IMR-90 (cell line): ENCODE measurements at regions not wholly inside any gene's neighbourhood (a gene's known extent, or its start where the extent isn't known, plus 50 kb on each side); places are given as distances from the start of the nearest gene placed in this dataset.

Experiments used
- ATAC-seq: fragments of 200-7000 bp; cut with Tn5 transposase; 2 replicates; pipeline ENCODE4 v1.9.1; 2020; ENCODE audit warnings: low read depth, mild to moderate bottlenecking, moderate library complexity
- BruUV-seq: library from RNA; stranded (reverse); fragments of 400-500 nt; replicated peaks from 2 replicates; lab custom pipeline; 2021; lab: Mats Ljungman, UMichigan
- CTCF ChIA-PET: fragments of 300-600 bp; formaldehyde crosslinking; extraction: SDS; loops from one replicate; lab custom pipeline; 2021; ENCODE audit warnings: antibody characterized with exemption; lab: Yijun Ruan, JAX
- POLR2A ChIA-PET: fragments of 300-600 bp; sonication (Branson Sonifier 250); formaldehyde crosslinking; loops from one replicate; lab custom pipeline; 2022; ENCODE audit warnings: antibody characterized with exemption; ENCODE audit not compliant: unreplicated experiment; lab: Charles Lee
- DNase-seq: peaks from one replicate; pipeline ENCODE4 v3.0.0; 2013
- H2AFZ ChIP-seq: replicated peaks from 2 replicates; pipeline ENCODE3; 2013; ENCODE audit warnings: low read length, mild to moderate bottlenecking; ENCODE audit not compliant: poor library complexity
- H2AK5ac ChIP-seq: 2 replicates; pipeline ENCODE4 v1.6.1; 2013; ENCODE audit warnings: low read depth, low read length, inconsistent platforms
- H2AK9ac ChIP-seq: replicated peaks from 2 replicates; pipeline ENCODE3; 2013; ENCODE audit warnings: mild to moderate bottlenecking, low read depth, low read length, moderate library complexity; ENCODE audit not compliant: poor library complexity
- H2BK120ac ChIP-seq: 2 replicates; pipeline ENCODE4 v1.6.1; 2013; ENCODE audit warnings: low read depth, low read length, inconsistent platforms
- H2BK15ac ChIP-seq: 3 replicates; pipeline ENCODE4 v1.6.1; 2013; ENCODE audit warnings: low read depth, low read length, inconsistent platforms
- H2BK20ac ChIP-seq: 2 replicates; pipeline ENCODE4 v1.6.1; 2013; ENCODE audit warnings: low read depth, mild to moderate bottlenecking, inconsistent platforms, low read length, moderate library complexity
- H2BK5ac ChIP-seq: 2 replicates; pipeline ENCODE4 v1.6.1; 2013; ENCODE audit warnings: mild to moderate bottlenecking, low read depth, low read length, inconsistent platforms; ENCODE audit not compliant: poor library complexity, severe bottlenecking
- H3K14ac ChIP-seq: replicated peaks from 2 replicates; pipeline ENCODE4 v1.6.1; 2013; ENCODE audit warnings: low read depth, low read length, inconsistent platforms
- H3K18ac ChIP-seq: 2 replicates; pipeline ENCODE4 v1.6.1; 2013; ENCODE audit warnings: low read depth, low read length, control low read depth
- H3K23ac ChIP-seq: 2 replicates; pipeline ENCODE4 v1.6.1; 2013; ENCODE audit warnings: low read depth, low read length, inconsistent platforms
- H3K27ac ChIP-seq: 2 replicates; pipeline ENCODE4 v1.5.1; 2013; ENCODE audit warnings: mild to moderate bottlenecking, control low read depth, low read length; ENCODE audit not compliant: insufficient read depth
- H3K27me3 ChIP-seq: 2 replicates; pipeline ENCODE4 v1.6.1; 2013; ENCODE audit warnings: low read length; ENCODE audit not compliant: control insufficient read depth, insufficient read depth
- H3K36me3 ChIP-seq: 2 replicates; pipeline ENCODE4 v1.6.1; 2013; ENCODE audit warnings: low read length, mixed read lengths; ENCODE audit not compliant: control insufficient read depth, insufficient read depth
- H3K4ac ChIP-seq: 2 replicates; pipeline ENCODE4 v1.6.1; 2013; ENCODE audit warnings: low read depth, low read length, inconsistent platforms
- H3K4me1 ChIP-seq: 2 replicates; pipeline ENCODE4 v1.6.1; 2013; ENCODE audit warnings: low read length, mixed read lengths; ENCODE audit not compliant: control insufficient read depth, insufficient read depth
- H3K4me2 ChIP-seq: 2 replicates; pipeline ENCODE4 v1.6.1; 2013; ENCODE audit warnings: low read depth, mild to moderate bottlenecking, control low read depth, low read length, moderate library complexity
- H3K4me3 ChIP-seq: 2 replicates; pipeline ENCODE4 v1.5.1; 2013; ENCODE audit warnings: low read depth, mild to moderate bottlenecking, control low read depth, low read length, moderate library complexity; ENCODE audit not compliant: insufficient read depth
- H3K56ac ChIP-seq: 2 replicates; pipeline ENCODE4 v1.6.1; 2013; ENCODE audit warnings: low read length, inconsistent platforms; ENCODE audit not compliant: insufficient read depth; ENCODE audit errors: extremely low read depth
- H3K79me1 ChIP-seq, 2 experiments: 2 replicates each; pipeline ENCODE4 v1.6.1; 2013; ENCODE audit warnings: low read length in 2 of 2, inconsistent platforms in 1 of 2, low read depth in 1 of 2
- H3K9ac ChIP-seq: 2 replicates; pipeline ENCODE4 v1.6.1; 2013; ENCODE audit warnings: low read depth, low read length, control low read depth
- H3K9me1 ChIP-seq: 2 replicates; pipeline ENCODE4 v1.6.1; 2013; ENCODE audit warnings: low read length, inconsistent platforms; ENCODE audit not compliant: insufficient read depth
- H3K9me3 ChIP-seq: 2 replicates; pipeline ENCODE4 v1.6.1; 2013; ENCODE audit warnings: low read length; ENCODE audit not compliant: control insufficient read depth, insufficient read depth
- H4K20me1 ChIP-seq: 2 replicates; pipeline ENCODE4 v1.6.1; 2013; ENCODE audit warnings: low read length, inconsistent platforms; ENCODE audit not compliant: insufficient read depth
- H4K5ac ChIP-seq: 2 replicates; pipeline ENCODE4 v1.6.1; 2013; ENCODE audit warnings: mild to moderate bottlenecking, low read depth, low read length, control low read depth
- H4K8ac ChIP-seq, 2 experiments: 2 replicates each; pipeline ENCODE4 v1.6.1; 2013; ENCODE audit warnings: low read depth in 2 of 2, low read length in 2 of 2, control low read depth in 1 of 2, inconsistent platforms in 1 of 2
- H4K91ac ChIP-seq: 2 replicates; pipeline ENCODE4 v1.6.1; 2013; ENCODE audit warnings: low read depth, low read length, inconsistent platforms; ENCODE audit not compliant: insufficient read depth
- BHLHE40 ChIP-seq: fragments of 150-350 bp; IDR thresholded peaks from 2 replicates; pipeline ENCODE4 v1.6.1; 2016; ENCODE audit warnings: mild to moderate bottlenecking, low read depth, low read length
- CEBPB ChIP-seq: IDR thresholded peaks from 2 replicates; pipeline ENCODE4 v1.6.1; 2012; ENCODE audit warnings: low read depth, low read length, improper control_type of control experiment
- CHD1 ChIP-seq: IDR thresholded peaks from 2 replicates; pipeline ENCODE4 v1.6.1; 2012; ENCODE audit warnings: low read depth, low read length, improper control_type of control experiment
- CTCF ChIP-seq: conservative IDR thresholded peaks from 2 replicates; pipeline ENCODE4 v1.5.1; 2012; ENCODE audit warnings: mild to moderate bottlenecking, low read depth, low read length, improper control_type of control experiment
- ELK1 ChIP-seq: fragments of 150-350 bp; IDR thresholded peaks from 2 replicates; pipeline ENCODE4 v1.6.1; 2016; ENCODE audit warnings: low read depth, mild to moderate bottlenecking, low read length, moderate library complexity, borderline replicate concordance
- FOS ChIP-seq: fragments of 150-350 bp; IDR thresholded peaks from 2 replicates; pipeline ENCODE4 v1.6.1; 2016; ENCODE audit warnings: low read depth, low read length
- MAZ ChIP-seq: IDR thresholded peaks from 2 replicates; pipeline ENCODE4 v1.6.1; 2012; ENCODE audit warnings: low read depth, mild to moderate bottlenecking, low read length, improper control_type of control experiment, moderate library complexity, borderline replicate concordance
- NFE2L2 ChIP-seq: fragments of 150-350 bp; IDR thresholded peaks from 2 replicates; pipeline ENCODE4 v1.6.1; 2016; ENCODE audit warnings: low read depth, mild to moderate bottlenecking, low read length
- RAD21 ChIP-seq: IDR thresholded peaks from 2 replicates; pipeline ENCODE4 v1.6.1; 2012; ENCODE audit warnings: low read length, improper control_type of control experiment
- RCOR1 ChIP-seq: IDR thresholded peaks from 2 replicates; pipeline ENCODE4 v1.6.1; 2012; ENCODE audit warnings: mild to moderate bottlenecking, low read length, improper control_type of control experiment; ENCODE audit not compliant: insufficient replicate concordance
- RFX5 ChIP-seq: IDR thresholded peaks from 2 replicates; pipeline ENCODE4 v1.8.0; 2012; ENCODE audit warnings: low read depth, mild to moderate bottlenecking, low read length, moderate library complexity
- USF2 ChIP-seq: fragments of 150-350 bp; IDR thresholded peaks from 2 replicates; pipeline ENCODE4 v1.6.1; 2017; ENCODE audit warnings: mild to moderate bottlenecking, antibody characterized with exemption, low read length, low read depth
- WGBS, 2 experiments: methylation state at CpG; one replicate each; pipeline versions ENCODE4 v1.1.5 to v1.1.7; 2013; ENCODE audit warnings: missing lambda C conversion rate in 2 of 2; ENCODE audit not compliant: insufficient read length in 1 of 2; ENCODE audit errors: extremely low coverage in 2 of 2; 5-methylcytosine and 5-hydroxymethylcytosine counted together
- dilution Hi-C: fragments of 300-500 bp; cut with HindIII; formaldehyde crosslinking; loops from one replicate; pipeline ENCODE4 v1.14.3; 2018; ENCODE audit warnings: low sequenced_read_pairs; ENCODE audit not compliant: unreplicated experiment
- in situ Hi-C: fragments of 300-500 bp; cut with MboI; formaldehyde crosslinking; loops from 3 replicates; pipeline ENCODE4 v1.14.3; 2019; ENCODE audit warnings: low sequenced_read_pairs, inconsistent platforms, mixed read lengths
- intact Hi-C: fragments of 100-400 bp; cut with micrococcal nuclease; formaldehyde crosslinking; loops from 2 replicates; pipeline ENCODE4 v1.10.0; 2022

GRCh38 chr20:12180107-12180661 is 262.5 kb downstream of the BTBD3 start:
- H2BK120ac ChIP-seq = no peak overlapping the region
- H3K23ac ChIP-seq = no peak overlapping the region
- no peak overlapping the region for H3K4ac ChIP-seq
- no CpG with 5 or more reads among the region's 5 CpGs for WGBS, 2 experiments
- no peak overlapping the region for H3K14ac ChIP-seq
- H3K9me1 ChIP-seq = no peaks in the 10 kb centered on the region
- H3K4me1 ChIP-seq = no peaks in the 10 kb centered on the region
- no peak overlapping the region for H3K27ac ChIP-seq
- no peak overlapping the region for H4K5ac ChIP-seq
- no peak overlapping the region for H2BK15ac ChIP-seq
- H3K56ac ChIP-seq = no peak overlapping the region
- H3K79me1 ChIP-seq = no peaks in the 10 kb centered on the region
- H3K4me2 ChIP-seq = no peak overlapping the region
- H2BK5ac ChIP-seq = no peak overlapping the region
- no peaks in the 10 kb centered on the region for H3K36me3 ChIP-seq
- in situ Hi-C loops = no loop called here
- DNase-seq (no peak), ATAC-seq (no peak)
- H3K9me3 ChIP-seq = no peaks in the 10 kb centered on the region
- intact Hi-C loops = no loop called here
- H4K8ac ChIP-seq = no peak overlapping the region
- no peaks in the 10 kb centered on the region for H4K20me1 ChIP-seq
- no peak overlapping the region for H3K18ac ChIP-seq
- no peak overlapping the region for H3K4me3 ChIP-seq
- BruUV-seq = no TSS peak
- H2AK5ac ChIP-seq = no peak overlapping the region
- dilution Hi-C loops = no loop called here
- no peak overlapping the region for H4K91ac ChIP-seq
- POLR2A ChIA-PET = no interaction called here
- H2AFZ ChIP-seq = no peak overlapping the region
- TF ChIP-seq FOS (no peak), NFE2L2 (no peak), ELK1 (no peak), RCOR1 (no peak), CHD1 (no peak), BHLHE40 (no peak), RAD21 (no peak), RFX5 (no peak), MAZ (no peak), CEBPB (no peak), CTCF (no peak), USF2 (no peak)
- no peak overlapping the region for H3K9ac ChIP-seq
- H3K27me3 ChIP-seq = no peaks in the 10 kb centered on the region
- H2AK9ac ChIP-seq = no peak overlapping the region
- CTCF ChIA-PET = interaction anchor here (0.5 kb wide), 1 partner anchor 410 kb away, joined by 3 read pairs; no protein-coding TSS in a partner anchor
- H2BK20ac ChIP-seq = no peak overlapping the region
